ENCODE measurements at regions not wholly inside any gene's neighbourhood (a gene's known extent, or its start where the extent isn't known, plus 50 kb on each side); places are given as distances from the start of the nearest gene placed in this dataset.

DNA sequence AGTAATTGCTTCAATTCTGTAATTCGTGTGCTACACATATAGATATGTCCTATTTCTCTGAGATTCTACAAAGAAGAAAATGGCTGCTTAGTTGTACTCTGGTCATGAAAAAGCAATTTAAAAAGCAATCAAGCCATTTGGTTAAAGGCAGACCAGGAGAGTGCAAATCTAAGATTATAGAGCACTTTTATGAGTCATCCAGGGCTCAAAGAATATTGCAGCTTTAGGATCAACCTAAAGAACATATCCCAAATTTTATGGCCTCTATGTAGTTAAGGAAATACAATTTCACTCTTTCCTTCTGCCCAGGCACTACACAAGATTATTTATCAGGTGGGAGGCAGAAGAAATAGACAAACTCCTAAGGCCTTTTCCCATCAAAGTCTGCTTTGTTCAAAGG is 332.8 kb downstream of the SEC23A start:
- Histone ChIP-seq H3K9me3 (no peaks in the 10 kb centered on the region), H3K4me1 (no peaks in the 10 kb centered on the region), H3K27me3 (ENCODE audit: low read depth) (no peaks in the 10 kb centered on the region), H3K27ac (no peak overlapping the region), H3K4me3 (no peak overlapping the region), H3K36me3 (no peaks in the 10 kb centered on the region)
- ATAC-seq = no peak
- intact Hi-C loops (cut with DNase I) = no loop called here
- TF ChIP-seq, protein P1, sequence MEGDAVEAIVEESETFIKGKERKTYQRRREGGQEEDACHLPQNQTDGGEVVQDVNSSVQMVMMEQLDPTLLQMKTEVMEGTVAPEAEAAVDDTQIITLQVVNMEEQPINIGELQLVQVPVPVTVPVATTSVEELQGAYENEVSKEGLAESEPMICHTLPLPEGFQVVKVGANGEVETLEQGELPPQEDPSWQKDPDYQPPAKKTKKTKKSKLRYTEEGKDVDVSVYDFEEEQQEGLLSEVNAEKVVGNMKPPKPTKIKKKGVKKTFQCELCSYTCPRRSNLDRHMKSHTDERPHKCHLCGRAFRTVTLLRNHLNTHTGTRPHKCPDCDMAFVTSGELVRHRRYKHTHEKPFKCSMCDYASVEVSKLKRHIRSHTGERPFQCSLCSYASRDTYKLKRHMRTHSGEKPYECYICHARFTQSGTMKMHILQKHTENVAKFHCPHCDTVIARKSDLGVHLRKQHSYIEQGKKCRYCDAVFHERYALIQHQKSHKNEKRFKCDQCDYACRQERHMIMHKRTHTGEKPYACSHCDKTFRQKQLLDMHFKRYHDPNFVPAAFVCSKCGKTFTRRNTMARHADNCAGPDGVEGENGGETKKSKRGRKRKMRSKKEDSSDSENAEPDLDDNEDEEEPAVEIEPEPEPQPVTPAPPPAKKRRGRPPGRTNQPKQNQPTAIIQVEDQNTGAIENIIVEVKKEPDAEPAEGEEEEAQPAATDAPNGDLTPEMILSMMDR (IDR thresholded peaks at IDR 0.05) = no peak
- no peak for DNase-seq

DNA sequence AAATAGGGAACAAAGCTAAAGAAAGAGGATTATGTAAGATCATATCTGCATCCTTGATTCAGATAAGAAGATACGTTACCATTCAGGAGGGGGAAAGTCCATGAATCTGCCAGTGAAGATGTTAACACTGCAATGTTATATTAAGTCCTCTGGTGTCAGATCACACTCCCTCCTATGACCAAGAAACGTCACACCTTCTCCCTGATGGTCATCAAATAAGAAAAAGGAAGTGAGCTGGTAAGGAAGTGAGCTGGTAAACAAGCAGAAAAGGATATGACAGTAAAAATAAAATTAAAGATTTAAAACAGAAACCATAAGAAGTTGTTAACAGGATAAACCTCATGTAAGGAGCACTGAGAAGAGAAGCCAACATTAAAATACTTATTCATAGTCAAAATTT is 340.2 kb downstream of the SEC23A start:
- Histone ChIP-seq H3K27me3 (ENCODE audit: low read depth) (no peaks in the 10 kb centered on the region), H3K4me1 (no peaks in the 10 kb centered on the region), H3K9me3 (no peaks in the 10 kb centered on the region), H3K36me3 (no peaks in the 10 kb centered on the region), H3K4me3 (no peak overlapping the region), H3K27ac (no peak overlapping the region)
- intact Hi-C loops (cut with DNase I) = no loop called here
- TF ChIP-seq, protein P1 (IDR thresholded peaks at IDR 0.05) = no peak
- ATAC-seq (no peak), DNase-seq (no peak)

DNA sequence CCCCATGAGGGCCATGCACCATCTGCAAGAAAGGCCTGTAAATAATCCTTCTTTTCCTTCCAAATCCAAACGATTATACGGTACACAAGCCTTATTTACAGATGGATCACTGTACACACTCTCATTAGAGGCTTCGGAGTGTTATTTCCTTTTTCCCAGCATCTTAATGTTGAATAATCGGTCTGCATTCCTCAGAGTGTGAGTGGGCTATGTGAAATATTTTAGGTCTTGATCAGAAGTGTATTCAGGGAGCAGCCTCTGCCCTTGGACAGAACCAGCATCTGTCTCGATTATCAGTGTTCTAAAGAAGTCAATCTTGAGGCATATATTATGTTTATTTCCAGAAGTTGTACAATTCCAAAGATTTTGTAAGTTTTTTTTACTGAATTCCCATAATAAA is 340.6 kb downstream of the SEC23A start:
- DNase-seq (no peak), ATAC-seq (no peak)
- Histone ChIP-seq H3K9me3 (no peaks in the 10 kb centered on the region), H3K27me3 (ENCODE audit: low read depth) (no peaks in the 10 kb centered on the region), H3K4me3 (no peak overlapping the region), H3K27ac (no peak overlapping the region), H3K4me1 (no peaks in the 10 kb centered on the region), H3K36me3 (no peaks in the 10 kb centered on the region)
- intact Hi-C loops (cut with DNase I) = no loop called here
- TF ChIP-seq, protein P1 (IDR thresholded peaks at IDR 0.05) = no peak

DNA sequence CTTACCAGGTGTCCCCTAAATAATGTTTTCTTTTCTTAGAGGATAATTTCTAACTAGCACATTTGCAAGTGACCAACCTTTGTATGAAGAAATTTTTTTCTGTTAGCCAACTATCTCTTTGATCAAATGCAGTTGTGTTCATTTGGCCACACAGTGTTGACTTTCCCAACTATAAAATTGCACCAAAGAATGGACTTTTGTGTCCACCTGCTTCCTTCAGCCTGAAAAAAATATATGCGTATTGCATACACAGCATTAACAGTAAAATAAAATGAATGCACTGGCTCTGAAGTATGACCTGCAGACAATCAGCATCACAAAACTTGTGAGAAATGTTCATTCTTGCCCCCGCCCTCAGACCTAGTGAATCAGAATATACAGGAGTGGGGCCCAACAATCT is 342.0 kb downstream of the SEC23A start:
- intact Hi-C loops (cut with DNase I) = no loop called here
- H3K36me3 ChIP-seq = no peaks in the 10 kb centered on the region
- H3K27me3 ChIP-seq (ENCODE audit: low read depth) = no peaks in the 10 kb centered on the region
- TF ChIP-seq, protein P1 (IDR thresholded peaks at IDR 0.05) = no peak
- H3K27ac ChIP-seq = no peak overlapping the region
- H3K4me3 ChIP-seq = no peak overlapping the region
- DNase-seq (no peak), ATAC-seq (no peak)
- no peaks in the 10 kb centered on the region for H3K4me1 ChIP-seq
- no peaks in the 10 kb centered on the region for H3K9me3 ChIP-seq

DNA sequence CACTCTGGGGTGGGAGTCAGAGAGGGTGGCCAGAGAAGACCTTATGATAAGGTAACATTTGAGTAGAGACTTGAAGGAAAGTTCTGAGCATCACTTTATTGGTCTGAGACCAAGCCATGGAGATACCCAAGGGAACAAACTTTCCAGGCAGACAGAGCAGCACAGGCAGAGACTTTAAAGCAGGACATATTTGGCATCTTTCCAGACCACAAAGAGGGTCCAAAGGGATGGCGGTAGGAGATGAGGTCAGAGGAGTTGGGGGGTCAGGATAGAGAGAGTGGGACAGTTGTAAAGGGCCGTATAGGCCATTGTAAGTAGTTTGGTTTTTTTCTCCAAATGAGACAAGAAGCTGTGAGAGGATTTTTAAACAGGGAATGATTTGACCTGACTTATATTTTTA is 344.4 kb downstream of the SEC23A start:
- H3K4me1 ChIP-seq = no peaks in the 10 kb centered on the region
- H3K36me3 ChIP-seq = no peaks in the 10 kb centered on the region
- H3K27ac ChIP-seq = no peak overlapping the region
- no peak for ATAC-seq
- DNase-seq = no peak
- TF ChIP-seq, protein P1 (IDR thresholded peaks at IDR 0.05) = no peak
- H3K27me3 ChIP-seq (ENCODE audit: low read depth) = no peaks in the 10 kb centered on the region
- intact Hi-C loops (cut with DNase I) = no loop called here
- no peaks in the 10 kb centered on the region for H3K9me3 ChIP-seq
- no peak overlapping the region for H3K4me3 ChIP-seq

DNA sequence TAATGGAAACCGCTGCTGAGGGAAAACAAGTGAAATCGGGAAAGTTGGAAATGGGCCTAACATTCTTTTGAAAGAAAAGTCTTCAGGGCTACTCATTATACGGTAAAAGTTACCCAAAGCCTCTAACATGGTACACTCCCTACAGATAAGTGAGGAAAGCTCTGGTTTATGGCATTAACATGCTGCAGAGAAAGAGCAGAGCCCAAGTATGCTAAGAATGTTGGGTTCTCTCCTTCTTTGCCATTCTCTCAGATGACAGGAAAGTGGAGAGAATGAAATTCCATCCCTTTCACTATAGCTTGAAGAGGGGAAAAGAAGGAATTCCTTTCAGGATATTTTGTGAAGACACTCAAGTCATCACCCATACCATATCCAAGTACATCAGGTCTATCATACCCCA is 348.0 kb downstream of the SEC23A start:
- H3K9me3 ChIP-seq = no peaks in the 10 kb centered on the region
- H3K4me1 ChIP-seq = no peaks in the 10 kb centered on the region
- no peak for ATAC-seq
- TF ChIP-seq, protein P1 (IDR thresholded peaks at IDR 0.05) = no peak
- DNase-seq = no peak
- intact Hi-C loops (cut with DNase I) = no loop called here
- no peak overlapping the region for H3K27ac ChIP-seq
- no peaks in the 10 kb centered on the region for H3K36me3 ChIP-seq
- no peaks in the 10 kb centered on the region for H3K27me3 ChIP-seq (ENCODE audit: low read depth)
- no peak overlapping the region for H3K4me3 ChIP-seq
